GM21381 (cell line): ENCODE measurements at regions not wholly inside any gene's neighbourhood (a gene's known extent, or its start where the extent isn't known, plus 50 kb on each side); places are given as distances from the start of the nearest gene placed in this dataset.

Experiments
- ATAC-seq: cut with Tn5 transposase; IDR thresholded peaks from one replicate; pipeline ENCODE4 v1.9.1; 2021; ENCODE audit warnings: mild to moderate bottlenecking, moderate library complexity; ENCODE audit not compliant: unreplicated experiment

GRCh38 chr2:58959996-58960395 is 718.9 kb upstream of the FANCL start:
- no peak for ATAC-seq

DNA sequence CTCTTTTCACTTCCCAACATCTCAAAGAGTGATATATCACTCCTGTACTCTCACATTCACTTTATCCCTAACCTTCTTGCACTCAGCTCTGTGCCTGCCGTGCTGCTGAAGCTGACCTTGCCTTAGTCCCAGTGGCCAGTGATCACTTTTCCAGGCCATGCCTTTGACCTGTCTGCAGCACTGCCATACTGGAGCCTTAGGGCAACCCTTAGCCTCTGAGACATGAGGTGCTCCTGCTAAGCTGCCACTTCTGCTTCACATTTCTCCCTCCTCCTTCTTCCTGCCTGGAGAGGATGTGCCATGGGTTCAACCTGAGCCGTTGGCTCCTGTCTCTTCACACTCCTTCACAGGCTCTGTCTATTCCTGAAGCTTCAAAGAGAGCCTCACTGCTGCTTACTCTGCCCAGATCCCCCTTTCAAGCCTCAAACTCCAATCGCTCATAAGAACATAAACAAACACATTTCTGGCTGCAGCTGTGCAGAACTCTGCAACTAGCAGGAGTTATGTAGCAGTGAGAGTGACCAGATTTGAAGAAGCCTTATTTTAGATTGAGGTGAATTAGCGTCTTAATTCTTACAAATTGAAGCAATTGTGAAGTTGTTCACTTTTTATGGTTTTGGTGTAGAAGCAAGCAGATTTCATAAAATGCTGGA is 716.2 kb upstream of the FANCL start:
- no peak for ATAC-seq

GRCh38 chr2:58954880-58955385 is 713.8 kb upstream of the FANCL start:
- ATAC-seq: no peak

- no peak for ATAC-seq
These were observed 710.6 kb upstream of the FANCL start for GRCh38 chr2:58951722-58952121.

DNA sequence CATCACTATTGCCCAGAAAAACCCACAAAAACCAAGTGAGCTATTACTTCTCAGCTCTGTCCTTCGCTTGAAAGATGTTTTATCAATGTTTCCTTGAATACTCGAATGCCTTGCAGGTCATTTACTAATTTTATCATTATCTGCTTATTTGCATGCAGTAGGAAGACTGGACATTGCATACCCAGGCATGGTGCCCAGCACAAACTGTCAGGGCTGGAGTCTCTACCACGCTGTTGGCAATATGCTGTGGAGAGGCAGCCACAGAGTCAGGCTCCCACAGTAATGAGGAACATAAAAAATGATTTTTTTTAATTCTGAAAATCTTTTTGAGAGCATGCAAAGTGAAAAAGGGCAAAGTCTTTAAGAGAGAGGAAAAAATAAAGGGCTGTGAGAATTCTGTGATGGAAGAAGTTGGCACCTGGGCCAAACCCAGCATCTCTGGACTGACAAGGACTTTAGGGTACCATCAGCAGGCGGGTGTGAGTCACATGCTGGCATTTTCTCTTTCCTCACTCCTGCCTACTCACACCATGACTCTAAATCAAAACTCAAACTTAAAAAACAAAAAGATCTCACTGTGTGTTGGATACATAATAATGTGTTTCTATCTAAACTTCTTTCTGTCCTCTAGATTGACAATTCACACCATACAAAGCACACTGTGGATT is 709.8 kb upstream of the FANCL start:
- no peak for ATAC-seq

- ATAC-seq: no peak
These were observed 698.3 kb upstream of the FANCL start for GRCh38 chr2:58939388-58939787.

DNA sequence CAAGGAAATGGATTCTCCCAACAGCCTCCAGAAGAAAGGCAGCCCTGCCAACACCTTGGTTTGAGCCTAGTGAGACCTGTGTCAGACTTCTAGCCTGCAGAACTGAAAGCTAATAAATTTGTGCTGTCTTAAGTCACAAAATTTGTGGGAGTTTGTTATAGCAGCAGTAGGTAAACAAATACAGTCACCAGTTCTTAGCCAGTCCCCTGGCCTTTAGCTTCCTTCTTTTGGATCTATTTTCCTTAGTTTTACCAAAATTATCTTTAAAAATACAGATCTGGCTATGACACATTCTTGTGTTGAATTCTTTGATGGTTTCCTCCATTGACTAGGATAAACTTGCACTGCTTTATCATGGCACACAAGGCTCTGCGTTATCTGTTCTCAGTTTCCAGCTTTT is 697.9 kb upstream of the FANCL start:
- ATAC-seq: no peak

DNA sequence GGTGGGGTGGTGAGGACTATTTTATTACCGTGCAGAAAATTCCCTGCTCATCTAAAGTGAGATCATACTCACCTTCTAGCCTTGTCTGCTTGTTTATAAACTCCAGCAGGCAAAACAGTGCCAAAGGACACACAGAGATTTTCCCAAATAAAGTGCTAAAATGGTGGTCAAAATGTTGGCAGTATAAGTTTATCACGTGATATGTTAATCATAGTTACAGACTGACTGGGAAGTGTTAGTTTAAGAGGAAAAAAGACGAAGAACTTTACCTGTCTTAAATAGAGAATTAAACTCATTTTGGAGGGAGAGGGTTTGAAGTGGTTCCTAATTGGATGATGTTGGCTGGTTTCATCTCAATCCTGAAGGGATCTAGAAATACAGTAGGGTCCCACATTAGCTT is 691.7 kb upstream of the FANCL start:
- no peak for ATAC-seq

DNA sequence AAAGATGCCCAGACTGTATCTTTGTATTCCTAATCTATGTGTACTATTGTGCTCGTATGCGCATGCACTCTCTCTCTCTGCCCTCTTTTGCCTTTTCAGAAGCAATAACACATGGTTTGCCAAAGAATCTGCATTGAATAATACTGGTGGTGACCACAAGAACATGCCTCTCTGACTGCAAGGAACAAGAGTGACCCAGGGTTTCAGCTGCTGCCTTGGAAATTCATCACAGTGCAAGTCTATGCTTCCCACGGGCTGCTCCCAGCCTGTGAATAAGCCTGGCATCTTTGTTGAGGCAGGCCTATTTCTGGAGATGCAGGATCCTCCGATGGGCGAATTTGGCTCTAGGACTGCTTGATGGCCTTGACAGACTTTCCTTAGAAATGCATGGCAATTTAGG is 689.4 kb upstream of the FANCL start:
- ATAC-seq: no peak

DNA sequence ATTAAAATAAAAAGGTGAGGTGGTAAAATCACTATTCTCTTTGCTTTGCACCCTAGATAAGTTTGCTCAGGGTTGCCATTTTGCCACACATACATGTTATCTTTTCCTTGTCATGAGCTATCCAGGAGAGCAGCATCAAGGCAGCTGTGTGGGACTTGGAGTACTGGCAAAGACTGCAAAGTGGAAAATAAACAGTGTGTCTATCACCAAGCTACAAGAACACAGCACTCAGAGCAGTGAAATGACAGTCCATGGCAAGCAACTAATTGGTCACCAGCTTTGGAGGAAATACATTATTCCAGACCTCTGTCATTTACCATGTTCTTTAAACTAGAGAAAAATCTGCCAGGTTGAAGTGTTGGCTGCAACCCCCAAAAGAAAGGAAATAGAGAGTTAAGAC is 687.8 kb upstream of the FANCL start:
- ATAC-seq: no peak

- ATAC-seq: no peak
These were observed 687.3 kb upstream of the FANCL start for GRCh38 chr2:58928391-58928790.

DNA sequence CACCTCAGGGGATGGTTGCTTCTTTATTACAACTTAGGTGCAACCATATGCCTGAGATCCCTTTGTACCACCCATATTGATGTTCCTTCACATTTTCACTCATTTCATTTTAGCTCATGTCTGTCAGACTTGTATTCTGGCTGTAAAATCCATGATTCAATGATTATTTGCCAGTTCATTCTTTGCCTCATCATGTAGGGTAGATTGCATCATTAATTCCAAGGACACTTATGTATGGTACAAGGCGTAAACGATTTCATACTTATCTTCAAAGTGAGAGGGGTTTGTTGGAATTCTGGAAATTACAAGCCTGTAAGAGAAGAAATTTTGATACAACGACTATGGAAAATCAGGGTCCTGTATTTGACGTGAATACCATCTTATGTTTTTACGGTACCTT is 685.0 kb upstream of the FANCL start:
- no peak for ATAC-seq

DNA sequence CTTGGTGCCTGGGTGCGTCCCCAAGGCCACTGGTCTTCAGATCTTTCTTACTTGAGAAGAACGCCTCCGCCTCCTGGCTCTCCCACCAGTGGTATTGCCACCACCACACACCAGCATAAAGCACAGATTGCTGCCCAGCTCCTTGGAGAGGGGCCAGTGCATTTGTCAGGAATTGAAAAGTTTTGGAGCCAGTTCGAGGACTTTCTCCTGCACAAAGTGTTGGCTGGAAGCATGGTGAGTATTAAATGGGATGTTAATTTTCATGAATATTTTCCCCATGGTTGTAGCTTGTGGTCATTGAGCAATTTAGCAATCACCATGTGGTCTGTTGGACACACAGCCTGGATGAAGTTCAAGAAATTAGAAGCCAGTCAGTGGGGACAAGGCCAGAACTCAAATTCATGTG is 684.6 kb upstream of the FANCL start:
- no peak for ATAC-seq

GRCh38 chr2:58923869-58924268 is 682.7 kb upstream of the FANCL start:
- no peak for ATAC-seq

GRCh38 chr2:58922245-58922644 is 681.1 kb upstream of the FANCL start:
- ATAC-seq: no peak

GRCh38 chr2:58921676-58922075 is 680.6 kb upstream of the FANCL start:
- no peak for ATAC-seq

GRCh38 chr2:58920001-58920400 is 678.9 kb upstream of the FANCL start:
- ATAC-seq: no peak

DNA sequence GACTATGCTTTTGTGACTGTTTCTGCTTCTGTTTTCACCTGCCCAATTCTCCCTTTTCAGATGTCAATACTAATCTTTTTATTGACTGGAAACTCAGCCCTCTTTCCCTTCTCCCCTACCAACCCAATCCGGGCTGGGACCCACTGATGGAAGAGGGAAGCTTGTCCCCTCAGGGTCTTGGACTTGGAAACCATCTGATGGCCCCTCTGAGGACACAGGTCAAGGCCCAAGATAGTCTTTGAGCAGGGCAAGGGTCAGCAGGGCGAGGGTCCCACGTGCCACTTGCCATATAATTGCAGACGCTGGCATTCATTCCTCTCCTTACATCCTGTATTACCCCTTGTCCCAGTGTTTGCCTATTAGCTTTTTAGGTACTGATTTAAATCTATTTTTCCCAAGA is 678.2 kb upstream of the FANCL start:
- no peak for ATAC-seq

DNA sequence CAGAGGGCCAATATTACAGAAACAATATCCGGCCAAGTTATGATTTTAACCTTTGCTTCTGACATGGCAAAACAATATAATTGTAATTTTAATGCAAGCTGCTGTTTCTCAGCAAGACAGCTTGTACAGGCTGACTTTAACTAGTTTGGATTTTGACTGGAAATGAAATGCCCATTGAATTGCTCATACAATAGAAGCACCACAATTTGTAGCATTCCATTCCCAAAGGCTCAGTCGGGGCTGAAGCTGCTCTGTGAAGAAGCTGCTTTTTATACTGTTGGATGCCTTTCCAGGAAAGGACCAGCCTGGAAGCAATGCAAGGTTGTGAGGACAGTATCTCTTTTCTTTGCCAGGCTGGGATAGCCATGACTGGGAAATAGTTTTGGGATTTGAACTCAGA is 677.0 kb upstream of the FANCL start:
- ATAC-seq: no peak

DNA sequence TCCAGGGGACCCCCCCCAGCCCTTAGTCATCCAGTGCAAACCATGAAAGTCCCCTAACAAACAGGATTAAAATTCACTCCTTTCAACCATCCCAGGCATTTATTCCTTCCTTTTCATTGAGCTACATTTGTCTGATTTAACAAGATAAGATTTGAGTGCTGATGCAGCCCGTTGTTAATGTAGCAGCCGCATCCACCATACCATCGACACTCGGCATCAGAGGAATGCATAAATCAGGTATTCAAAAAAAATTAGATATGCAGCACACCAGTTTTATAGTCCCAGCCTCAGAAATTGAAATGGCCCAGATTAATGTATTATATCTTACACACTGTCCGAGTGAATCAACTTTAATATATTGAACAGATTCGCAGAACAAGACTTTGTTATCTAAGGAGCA is 676.5 kb upstream of the FANCL start:
- no peak for ATAC-seq

GRCh38 chr2:58916063-58916462 is 674.9 kb upstream of the FANCL start:
- ATAC-seq: no peak

DNA sequence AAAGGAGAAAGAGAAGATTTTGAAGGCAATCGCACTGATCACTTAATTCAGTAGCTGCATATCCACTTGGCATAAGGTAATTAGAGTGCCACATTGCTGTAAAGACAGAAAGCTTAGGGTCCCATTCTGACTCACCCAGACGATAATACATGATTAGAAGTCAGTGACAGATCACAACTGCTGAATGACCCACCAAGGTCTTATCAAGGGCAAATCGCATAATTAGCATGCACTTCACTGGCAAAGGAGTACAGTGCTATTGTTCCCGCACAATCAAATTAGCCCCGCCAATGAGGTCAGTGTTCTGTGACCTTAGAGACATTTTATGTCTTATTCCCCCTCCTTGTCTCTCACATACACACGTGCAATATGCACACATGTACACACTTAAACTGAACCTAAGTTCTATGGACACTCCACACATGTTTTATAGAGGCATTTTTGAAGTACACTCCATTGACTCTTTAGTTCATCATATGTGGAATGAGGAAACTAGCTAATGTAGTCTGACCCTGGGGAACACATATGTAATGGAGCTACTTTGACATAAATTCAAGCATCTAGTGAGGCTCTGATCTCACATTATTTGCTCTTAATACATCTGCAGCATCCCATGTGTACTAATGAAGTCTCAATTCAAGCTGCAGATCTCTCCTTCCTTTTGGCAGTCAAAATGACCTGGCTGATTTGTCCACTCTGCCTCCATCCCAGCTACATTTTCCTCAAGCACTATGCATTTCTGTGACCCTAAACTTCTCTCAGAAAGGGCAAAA is 673.8 kb upstream of the FANCL start:
- no peak for ATAC-seq
